Ovary (tissue), 3 donors: ENCODE measurements at regions not wholly inside any gene's neighbourhood (a gene's known extent, or its start where the extent isn't known, plus 50 kb on each side); places are given as distances from the start of the nearest gene placed in this dataset.

Source experiments
- EP300 ChIP-seq: sonication (generic); formaldehyde crosslinking; IDR thresholded peaks from one replicate; pipeline ENCODE4 v1.6.1; 2017; ENCODE audit warnings: antibody characterized with exemption
- POLR2A ChIP-seq: fragments of 450-650 bp; IDR thresholded peaks from one replicate; pipeline ENCODE4 v1.6.1; 2017; ENCODE audit warnings: antibody characterized with exemption, mild to moderate bottlenecking, moderate library complexity
- TF ChIP-seq, protein P1 (sequence below), 3 donors: fragments of 450-650 bp in 2 of 3; fragments of 200-600 bp in 1 of 3; IDR thresholded peaks; one replicate each; pipeline versions ENCODE4 v1.5.1 to v1.8.0; 2016 to 2022; ENCODE audit warnings: antibody characterized with exemption in 3 of 3, mild to moderate bottlenecking in 1 of 3
- donor health status: DM: no; HTN: no; CAD: no.

DNA sequence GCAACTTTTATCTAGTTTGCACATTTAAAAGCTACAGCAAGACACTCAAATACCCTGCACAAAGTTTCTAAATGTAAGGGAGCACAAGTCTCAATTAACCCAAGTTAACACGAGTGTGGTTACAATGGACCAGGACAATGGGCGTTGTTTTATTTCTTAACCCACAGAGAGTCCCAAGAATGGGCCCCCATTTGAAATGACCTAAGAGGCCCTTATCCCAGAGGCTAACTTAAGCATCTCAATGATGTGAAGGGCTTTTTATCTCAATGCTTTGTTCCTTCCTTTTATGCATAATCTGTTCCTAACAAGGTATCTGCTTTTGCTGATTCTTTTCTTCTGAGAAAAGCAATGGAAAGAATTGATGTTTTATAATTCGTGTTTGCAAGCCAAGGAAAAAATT, 151.5 kb upstream of the SALL3 start:
- TF ChIP-seq, protein P1, sequence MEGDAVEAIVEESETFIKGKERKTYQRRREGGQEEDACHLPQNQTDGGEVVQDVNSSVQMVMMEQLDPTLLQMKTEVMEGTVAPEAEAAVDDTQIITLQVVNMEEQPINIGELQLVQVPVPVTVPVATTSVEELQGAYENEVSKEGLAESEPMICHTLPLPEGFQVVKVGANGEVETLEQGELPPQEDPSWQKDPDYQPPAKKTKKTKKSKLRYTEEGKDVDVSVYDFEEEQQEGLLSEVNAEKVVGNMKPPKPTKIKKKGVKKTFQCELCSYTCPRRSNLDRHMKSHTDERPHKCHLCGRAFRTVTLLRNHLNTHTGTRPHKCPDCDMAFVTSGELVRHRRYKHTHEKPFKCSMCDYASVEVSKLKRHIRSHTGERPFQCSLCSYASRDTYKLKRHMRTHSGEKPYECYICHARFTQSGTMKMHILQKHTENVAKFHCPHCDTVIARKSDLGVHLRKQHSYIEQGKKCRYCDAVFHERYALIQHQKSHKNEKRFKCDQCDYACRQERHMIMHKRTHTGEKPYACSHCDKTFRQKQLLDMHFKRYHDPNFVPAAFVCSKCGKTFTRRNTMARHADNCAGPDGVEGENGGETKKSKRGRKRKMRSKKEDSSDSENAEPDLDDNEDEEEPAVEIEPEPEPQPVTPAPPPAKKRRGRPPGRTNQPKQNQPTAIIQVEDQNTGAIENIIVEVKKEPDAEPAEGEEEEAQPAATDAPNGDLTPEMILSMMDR (IDR thresholded peaks at IDR 0.05) = no peak
- TF ChIP-seq POLR2A = no peak
- TF ChIP-seq EP300 = no peak
